HG02610 (cell line): ENCODE measurements at regions not wholly inside any gene's neighbourhood (a gene's known extent, or its start where the extent isn't known, plus 50 kb on each side); places are given as distances from the start of the nearest gene placed in this dataset.

ENCODE experiments used
- ATAC-seq: cut with Tn5 transposase; IDR thresholded peaks from one replicate; pipeline ENCODE4 v1.9.1; 2021; ENCODE audit warnings: mild to moderate bottlenecking, moderate library complexity; ENCODE audit not compliant: unreplicated experiment

- ATAC-seq: no peak
Measured at GRCh38 chr10:104574427-104574826, 66.7 kb upstream of the SORCS3 start.

- no peak for ATAC-seq
Measured at GRCh38 chr10:104574838-104575237, 66.3 kb upstream of the SORCS3 start.

- no peak for ATAC-seq
Measured at GRCh38 chr10:104576611-104577010, 64.5 kb upstream of the SORCS3 start.

GRCh38 chr10:104577163-104577562 lies 63.9 kb upstream of the SORCS3 start:
- ATAC-seq: no peak

GRCh38 chr10:104577861-104578521 lies 63.1 kb upstream of the SORCS3 start:
- ATAC-seq: no peak

GRCh38 chr10:104578671-104579070 lies 62.4 kb upstream of the SORCS3 start:
- no peak for ATAC-seq

- ATAC-seq: no peak
Measured at GRCh38 chr10:104579136-104579535, 62.0 kb upstream of the SORCS3 start.

- ATAC-seq: no peak
Measured at GRCh38 chr10:104580321-104580720, 60.8 kb upstream of the SORCS3 start.

GRCh38 chr10:104580774-104581675 lies 60.1 kb upstream of the SORCS3 start:
- peak; percentile 67 for ATAC-seq

- ATAC-seq: no peak
Measured at GRCh38 chr10:104581884-104582601, 59.0 kb upstream of the SORCS3 start.

- no peak for ATAC-seq
Measured at GRCh38 chr10:104582602-104582951, 58.5 kb upstream of the SORCS3 start.

- ATAC-seq: no peak
Measured at GRCh38 chr10:104582966-104583365, 58.1 kb upstream of the SORCS3 start.

GRCh38 chr10:104584541-104584940 lies 56.5 kb upstream of the SORCS3 start:
- ATAC-seq: no peak

GRCh38 chr10:104587751-104588150 lies 53.3 kb upstream of the SORCS3 start:
- ATAC-seq: no peak

- ATAC-seq: no peak
Measured at GRCh38 chr10:104589431-104589830, 51.7 kb upstream of the SORCS3 start.

GRCh38 chr10:104589871-104590270 lies 51.2 kb upstream of the SORCS3 start:
- ATAC-seq: no peak
